H9 (cell line): ENCODE measurements at regions not wholly inside any gene's neighbourhood (a gene's known extent, or its start where the extent isn't known, plus 50 kb on each side); places are given as distances from the start of the nearest gene placed in this dataset.

Experiments used
- DNase-seq: peaks from one replicate; pipeline ENCODE4 v3.0.0-alpha.2; 2017
- H2AFZ ChIP-seq: one replicate; pipeline ENCODE4 v1.6.1; 2013; ENCODE audit warnings: mild to moderate bottlenecking, low read length, control low read depth, moderate library complexity
- H2AK5ac ChIP-seq: 2 replicates; pipeline ENCODE4 v1.6.1; 2013; ENCODE audit warnings: low read length, control low read depth, mixed read lengths; ENCODE audit not compliant: insufficient read length
- H2BK120ac ChIP-seq: one replicate; pipeline ENCODE4 v1.6.1; 2013; ENCODE audit warnings: low read depth, mild to moderate bottlenecking, low read length, control low read depth, inconsistent platforms; ENCODE audit not compliant: poor library complexity, severe bottlenecking
- H2BK12ac ChIP-seq: 2 replicates; pipeline ENCODE4 v1.6.1; 2013; ENCODE audit warnings: low read length, control low read depth, mixed read lengths, low read depth; ENCODE audit not compliant: insufficient read length
- H2BK15ac ChIP-seq: 2 replicates; pipeline ENCODE4 v1.6.1; 2013; ENCODE audit warnings: low read depth, low read length, control low read depth
- H2BK20ac ChIP-seq: one replicate; pipeline ENCODE4 v1.6.1; 2013; ENCODE audit warnings: low read depth, mild to moderate bottlenecking, low read length, control low read depth, inconsistent platforms; ENCODE audit not compliant: poor library complexity, severe bottlenecking
- H2BK5ac ChIP-seq: 2 replicates; pipeline ENCODE4 v1.6.1; 2013; ENCODE audit warnings: low read length, control low read depth, mixed read lengths; ENCODE audit not compliant: insufficient read length
- H3K14ac ChIP-seq: 2 replicates; pipeline ENCODE4 v1.6.1; 2013; ENCODE audit warnings: low read length, control low read depth; ENCODE audit not compliant: insufficient read depth
- H3K18ac ChIP-seq: 2 replicates; pipeline ENCODE4 v1.6.1; 2013; ENCODE audit warnings: low read depth, mild to moderate bottlenecking, mixed read lengths, low read length, control low read depth; ENCODE audit not compliant: insufficient read length
- H3K23ac ChIP-seq: 2 replicates; pipeline ENCODE4 v1.6.1; 2013; ENCODE audit warnings: low read length, control low read depth, mixed read lengths, low read depth; ENCODE audit not compliant: insufficient read length
- H3K23me2 ChIP-seq: 2 replicates; pipeline ENCODE4 v1.6.1; 2013; ENCODE audit warnings: low read depth, mild to moderate bottlenecking, mixed read lengths, low read length, control low read depth; ENCODE audit not compliant: insufficient read length, poor library complexity, severe bottlenecking
- H3K27ac ChIP-seq: 2 replicates; pipeline ENCODE4 v1.5.1; 2013; ENCODE audit warnings: low read length, control low read depth, mixed read lengths, low read depth; ENCODE audit not compliant: insufficient read length
- H3K27me3 ChIP-seq: 2 replicates; pipeline ENCODE4 v1.6.1; 2013; ENCODE audit warnings: low read length, control low read depth, inconsistent platforms; ENCODE audit not compliant: insufficient read depth
- H3K4ac ChIP-seq: 2 replicates; pipeline ENCODE4 v1.6.1; 2013; ENCODE audit warnings: low read depth, mild to moderate bottlenecking, control low read depth, inconsistent platforms, low read length, moderate library complexity
- H3K4me1 ChIP-seq: 2 replicates; pipeline ENCODE4 v1.6.1; 2013; ENCODE audit warnings: low read length, control low read depth, inconsistent platforms; ENCODE audit not compliant: insufficient read depth
- H3K4me2 ChIP-seq: 2 replicates; pipeline ENCODE4 v1.6.1; 2013; ENCODE audit warnings: low read length, control low read depth, mixed read lengths; ENCODE audit not compliant: insufficient read length, insufficient read depth
- H3K56ac ChIP-seq: 2 replicates; pipeline ENCODE4 v1.6.1; 2013; ENCODE audit warnings: low read depth, mild to moderate bottlenecking, mixed read lengths, low read length, control low read depth; ENCODE audit not compliant: insufficient read length
- H3K79me1 ChIP-seq: 2 replicates; pipeline ENCODE4 v1.6.1; 2013; ENCODE audit warnings: low read depth, mild to moderate bottlenecking, moderate library complexity, low read length, control low read depth, inconsistent platforms; ENCODE audit not compliant: insufficient read depth, poor library complexity, severe bottlenecking
- H3K79me2 ChIP-seq: 2 replicates; pipeline ENCODE4 v1.6.1; 2013; ENCODE audit warnings: low read length, control low read depth, inconsistent platforms; ENCODE audit not compliant: insufficient read depth
- H3K9ac ChIP-seq: 2 replicates; pipeline ENCODE4 v1.6.1; 2013; ENCODE audit warnings: low read length, control low read depth, mixed read lengths; ENCODE audit not compliant: insufficient read length; ENCODE audit errors: extremely low read depth
- H3K9me3 ChIP-seq: one replicate; pipeline ENCODE4 v1.6.1; 2013; ENCODE audit warnings: low read depth, low read length, inconsistent platforms; ENCODE audit not compliant: control insufficient read depth
- H3T11ph ChIP-seq: one replicate; pipeline ENCODE4 v1.6.1; 2013; ENCODE audit warnings: mild to moderate bottlenecking, low read length, control low read depth, inconsistent platforms
- H4K20me1 ChIP-seq: one replicate; pipeline ENCODE4 v1.6.1; 2013; ENCODE audit not compliant: control insufficient read depth, insufficient read length, insufficient read depth
- H4K5ac ChIP-seq: 2 replicates; pipeline ENCODE4 v1.6.1; 2013; ENCODE audit warnings: low read depth, mild to moderate bottlenecking, mixed read lengths, low read length, control low read depth; ENCODE audit not compliant: insufficient read length
- H4K8ac ChIP-seq: replicated peaks from 2 replicates; pipeline ENCODE4 v1.6.1; 2013; ENCODE audit warnings: low read length, control low read depth, mixed read lengths, low read depth; ENCODE audit not compliant: insufficient read length
- H4K91ac ChIP-seq: 2 replicates; pipeline ENCODE4 v1.6.1; 2013; ENCODE audit warnings: low read depth, mild to moderate bottlenecking, moderate library complexity, mixed read lengths, low read length, control low read depth; ENCODE audit not compliant: insufficient read length
- H3K27ac Mint-ChIP-seq, 3 experiments: 2 replicates in 2 of 3; 3 replicates in 1 of 3; pipeline ENCODE4 v1.8.0; 2020 to 2021; ENCODE audit warnings: mixed read lengths in 3 of 3, mild to moderate bottlenecking in 1 of 3, moderate library complexity in 1 of 3
- H3K27me3 Mint-ChIP-seq: 2 replicates; pipeline ENCODE4 v1.8.0; 2021; ENCODE audit warnings: low read depth, mild to moderate bottlenecking, moderate library complexity, mixed read lengths
- H3K36me3 Mint-ChIP-seq, 3 experiments: 2 replicates in 2 of 3; 3 replicates in 1 of 3; pipeline ENCODE4 v1.8.0; 2020 to 2021; ENCODE audit warnings: low read depth in 3 of 3, mixed read lengths in 3 of 3; ENCODE audit not compliant: insufficient read depth in 1 of 3
- H3K4me1 Mint-ChIP-seq, 2 experiments: 2 replicates each; pipeline ENCODE4 v1.8.0; 2020; ENCODE audit warnings: mixed read lengths in 2 of 2
- H3K4me3 Mint-ChIP-seq, 2 experiments: 2 replicates in 1 of 2; 3 replicates in 1 of 2; pipeline ENCODE4 v1.8.0; 2020 to 2021; ENCODE audit warnings: mild to moderate bottlenecking in 2 of 2, mixed read lengths in 2 of 2, moderate library complexity in 1 of 2
- H3K9me3 Mint-ChIP-seq, 2 experiments: 2 replicates in 1 of 2; 3 replicates in 1 of 2; pipeline ENCODE4 v1.8.0; 2020; ENCODE audit warnings: mild to moderate bottlenecking in 2 of 2, mixed read lengths in 2 of 2, moderate library complexity in 1 of 2
- CTCF ChIP-seq: fragments of 200-600 bp; sonication (generic); conservative IDR thresholded peaks from 3 replicates; pipeline ENCODE4 v1.8.0; 2021; ENCODE audit warnings: antibody characterized with exemption, mild to moderate bottlenecking
- WGBS: extraction: QIAGEN DNeasy Blood & Tissue Kit; methylation state at CpG from one replicate; pipeline ENCODE4 v1.1.7; 2013; ENCODE audit warnings: missing lambda C conversion rate, low lambda C conversion rate, mixed read lengths; ENCODE audit not compliant: insufficient read length; ENCODE audit errors: extremely low coverage; 5-methylcytosine and 5-hydroxymethylcytosine counted together

DNA sequence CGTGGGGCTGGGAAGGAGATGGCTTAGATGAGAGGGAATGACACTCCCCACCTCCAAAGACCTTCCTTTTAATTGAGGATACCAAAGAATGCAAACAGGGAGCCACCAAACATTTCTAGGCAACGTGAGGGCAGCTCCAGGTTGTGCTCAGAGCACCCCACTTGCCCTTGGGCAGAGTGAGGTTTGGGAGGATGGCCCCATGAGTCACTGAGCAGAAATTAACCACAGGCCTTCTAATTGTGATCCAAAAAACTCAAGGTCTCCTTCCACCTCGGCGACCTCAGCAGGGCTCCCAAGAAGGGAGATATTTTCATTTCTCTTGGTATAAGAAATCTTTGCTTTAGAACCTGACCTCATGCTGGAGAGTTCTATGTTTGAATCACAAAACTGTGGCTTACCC lies 305.0 kb upstream of the TPM1 start:
- H3K23me2 ChIP-seq, result no peaks in the 10 kb centered on the region
- peaks cover 18 to 20% of the 10 kb centered on the region in 2 experiments for H3K4me1 Mint-ChIP-seq
- H3K36me3 Mint-ChIP-seq, result peaks cover 0 to 4% (median 2%) of the 10 kb centered on the region in 3 experiments; a peak in 3 of 7 replicates
- TF ChIP-seq CTCF, result no peak
- no peak overlapping the region for H2BK12ac ChIP-seq
- no peak overlapping the region for H3K18ac ChIP-seq
- no peaks in the 10 kb centered on the region for H4K20me1 ChIP-seq
- H3K23ac ChIP-seq, result no peak overlapping the region
- H3K9me3 ChIP-seq, result no peaks in the 10 kb centered on the region
- no peak overlapping the region for H2BK120ac ChIP-seq
- 0 out of 2 replicates have a peak, but pooled peaks cover 3% of the 10 kb centered on the region for H3K4me1 ChIP-seq
- H4K91ac ChIP-seq, result no peak overlapping the region
- no peak overlapping the region for H3K4me2 ChIP-seq
- no peak overlapping the region for H3K27ac ChIP-seq
- no peaks in the 10 kb centered on the region for H3K79me2 ChIP-seq
- no peak overlapping the region for H4K8ac ChIP-seq
- H3K14ac ChIP-seq, result no peak overlapping the region
- H3K9ac ChIP-seq, result no peak overlapping the region
- no peak overlapping the region for H2BK15ac ChIP-seq
- no peak overlapping the region for H2BK5ac ChIP-seq
- DNase-seq, result no peak
- H3K27me3 ChIP-seq, result no peaks in the 10 kb centered on the region
- no peaks in the 10 kb centered on the region for H3K27me3 Mint-ChIP-seq
- H4K5ac ChIP-seq, result no peak overlapping the region
- H3K4me3 Mint-ChIP-seq, result no peak overlapping the region
- no peaks in the 10 kb centered on the region for H3K9me3 Mint-ChIP-seq
- WGBS, result no CpG with 5 or more reads among the region's 4 CpGs
- no peak overlapping the region for H2BK20ac ChIP-seq
- no peaks in the 10 kb centered on the region for H3K79me1 ChIP-seq
- H3K56ac ChIP-seq, result no peak overlapping the region
- H2AFZ ChIP-seq, result no peak overlapping the region
- H2AK5ac ChIP-seq, result no peak overlapping the region
- no peak overlapping the region for H3T11ph ChIP-seq
- H3K4ac ChIP-seq, result no peak overlapping the region
- peak overlapping the region in 1 of 3 experiments; percentile 37; a peak in 1 of 7 replicates for H3K27ac Mint-ChIP-seq
